Transverse colon (tissue), 4 donors: ENCODE measurements at regions not wholly inside any gene's neighbourhood (a gene's known extent, or its start where the extent isn't known, plus 50 kb on each side); places are given as distances from the start of the nearest gene placed in this dataset.

Source experiments
- EP300 ChIP-seq: sonication (generic); formaldehyde crosslinking; IDR thresholded peaks from one replicate; pipeline ENCODE4 v1.6.1; 2017; ENCODE audit warnings: antibody characterized with exemption, low read depth
- POLR2A ChIP-seq: fragments of 450-650 bp; IDR thresholded peaks from one replicate; pipeline ENCODE4 v1.6.1; 2016; ENCODE audit warnings: antibody characterized with exemption, mild to moderate bottlenecking, moderate library complexity
- POLR2AphosphoS5 ChIP-seq, 3 donors: sonication (generic); formaldehyde crosslinking; IDR thresholded peaks; one replicate each; pipeline ENCODE4 v1.6.1; 2016; ENCODE audit warnings: antibody characterized with exemption in 3 of 3
- TF ChIP-seq, protein P1 (sequence below), 5 experiments: fragments of 200-600 bp in 3 of 5; fragments of 450-650 bp in 2 of 5; sonication (generic) in 3 of 5; IDR thresholded peaks; 1 replicate in 2 of 5; 2 replicates in 3 of 5; pipeline ENCODE4 v1.5.1; 2016 to 2017; ENCODE audit warnings: antibody characterized with exemption in 5 of 5, inconsistent platforms in 3 of 5, mild to moderate bottlenecking in 2 of 5, moderate library complexity in 1 of 5

DNA sequence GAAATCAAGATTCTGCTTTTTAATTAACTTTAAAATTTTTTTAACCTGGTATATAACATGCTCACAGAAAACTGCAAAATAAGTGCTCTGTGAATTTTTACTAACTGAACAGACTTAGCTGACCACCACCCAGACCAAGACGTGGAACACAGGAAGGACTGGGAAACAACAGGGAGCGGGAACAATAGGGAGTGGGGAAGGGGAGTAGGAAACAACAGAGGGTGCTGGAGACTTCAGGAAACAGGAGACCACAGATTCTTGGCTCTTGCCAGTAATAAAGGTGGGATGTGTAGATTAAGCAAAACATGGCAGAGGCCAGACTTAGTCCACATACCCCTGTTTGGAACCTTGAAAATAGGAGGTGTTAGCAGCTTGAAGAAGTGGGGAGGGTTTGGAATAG lies 51.4 kb upstream of the TMCC3 start:
- TF ChIP-seq POLR2A (no peak), POLR2AphosphoS5 (IDR thresholded peaks at IDR 0.05) (no peak), EP300 (no peak)
- TF ChIP-seq, protein P1, sequence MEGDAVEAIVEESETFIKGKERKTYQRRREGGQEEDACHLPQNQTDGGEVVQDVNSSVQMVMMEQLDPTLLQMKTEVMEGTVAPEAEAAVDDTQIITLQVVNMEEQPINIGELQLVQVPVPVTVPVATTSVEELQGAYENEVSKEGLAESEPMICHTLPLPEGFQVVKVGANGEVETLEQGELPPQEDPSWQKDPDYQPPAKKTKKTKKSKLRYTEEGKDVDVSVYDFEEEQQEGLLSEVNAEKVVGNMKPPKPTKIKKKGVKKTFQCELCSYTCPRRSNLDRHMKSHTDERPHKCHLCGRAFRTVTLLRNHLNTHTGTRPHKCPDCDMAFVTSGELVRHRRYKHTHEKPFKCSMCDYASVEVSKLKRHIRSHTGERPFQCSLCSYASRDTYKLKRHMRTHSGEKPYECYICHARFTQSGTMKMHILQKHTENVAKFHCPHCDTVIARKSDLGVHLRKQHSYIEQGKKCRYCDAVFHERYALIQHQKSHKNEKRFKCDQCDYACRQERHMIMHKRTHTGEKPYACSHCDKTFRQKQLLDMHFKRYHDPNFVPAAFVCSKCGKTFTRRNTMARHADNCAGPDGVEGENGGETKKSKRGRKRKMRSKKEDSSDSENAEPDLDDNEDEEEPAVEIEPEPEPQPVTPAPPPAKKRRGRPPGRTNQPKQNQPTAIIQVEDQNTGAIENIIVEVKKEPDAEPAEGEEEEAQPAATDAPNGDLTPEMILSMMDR (IDR thresholded peaks at IDR 0.05), result no peak
